ENCODE measurements at regions not wholly inside any gene's neighbourhood (a gene's known extent, or its start where the extent isn't known, plus 50 kb on each side); places are given as distances from the start of the nearest gene placed in this dataset.

- POLR2A ChIA-PET, result no interaction called here
- Histone ChIP-seq H3K36me3 (ENCODE audit: control insufficient read depth, insufficient read depth, low read length) (no peaks in the 10 kb centered on the region), H3K27me3 (ENCODE audit: control insufficient read depth, insufficient read depth, low read length) (no peaks in the 10 kb centered on the region), H3K4me3 (ENCODE audit: low read depth, low read length) (no peak overlapping the region)
- TF ChIP-seq CTCF (IDR thresholded peaks at IDR 0.05; ENCODE audit: insufficient read depth, low read depth, low read length), result no peak
- CTCF ChIA-PET, result no interaction called here
- no peak for DNase-seq (ENCODE audit: low read depth)
These were observed 122.4 kb upstream of the STX18 start for GRCh38 chr4:4664234-4664633.

GRCh38 chr4:4663028-4663427 lies 121.2 kb upstream of the STX18 start:
- no peak for TF ChIP-seq CTCF (IDR thresholded peaks at IDR 0.05; ENCODE audit: insufficient read depth, low read depth, low read length)
- POLR2A ChIA-PET, result no interaction called here
- Histone ChIP-seq H3K36me3 (ENCODE audit: control insufficient read depth, insufficient read depth, low read length) (no peaks in the 10 kb centered on the region), H3K4me3 (ENCODE audit: low read depth, low read length) (no peak overlapping the region), H3K27me3 (ENCODE audit: control insufficient read depth, insufficient read depth, low read length) (no peaks in the 10 kb centered on the region)
- no peak for DNase-seq (ENCODE audit: low read depth)
- CTCF ChIA-PET, result interaction anchor here (1.2 kb wide), 1 partner anchor 372 kb away, joined by 3 read pairs; no protein-coding TSS in a partner anchor

- no peak for TF ChIP-seq CTCF (IDR thresholded peaks at IDR 0.05; ENCODE audit: insufficient read depth, low read depth, low read length)
- no peaks in the 10 kb centered on the region for H3K36me3 ChIP-seq (ENCODE audit: control insufficient read depth, insufficient read depth, low read length)
- H3K4me3 ChIP-seq (ENCODE audit: low read depth, low read length), result no peak overlapping the region
- ChIA-PET CTCF (interaction anchor here (1.2 to 1.4 kb wide), 2 partner anchors 120 to 373 kb away, joined by 3 read pairs; no protein-coding TSS in a partner anchor), POLR2A (no interaction called here)
- no peaks in the 10 kb centered on the region for H3K27me3 ChIP-seq (ENCODE audit: control insufficient read depth, insufficient read depth, low read length)
- DNase-seq (ENCODE audit: low read depth), result no peak
These were observed 120.4 kb upstream of the STX18 start for GRCh38 chr4:4662230-4662629.

GRCh38 chr4:4659871-4660651 lies 118.2 kb upstream of the STX18 start:
- Histone ChIP-seq H3K4me3 (ENCODE audit: low read depth, low read length) (no peak overlapping the region), H3K36me3 (ENCODE audit: control insufficient read depth, insufficient read depth, low read length) (no peaks in the 10 kb centered on the region), H3K27me3 (ENCODE audit: control insufficient read depth, insufficient read depth, low read length) (no peaks in the 10 kb centered on the region)
- ChIA-PET POLR2A (no interaction called here), CTCF (interaction anchor here (1.1 to 1.4 kb wide), 3 partner anchors 8 to 33 kb away, joined by 3 to 4 read pairs (median 4); no protein-coding TSS in a partner anchor)
- DNase-seq (ENCODE audit: low read depth), result peak; percentile 66
- TF ChIP-seq CTCF (IDR thresholded peaks at IDR 0.05; ENCODE audit: insufficient read depth, low read depth, low read length), result no peak

- ChIA-PET POLR2A (no interaction called here), CTCF (no interaction called here)
- TF ChIP-seq CTCF (IDR thresholded peaks at IDR 0.05; ENCODE audit: insufficient read depth, low read depth, low read length), result no peak
- no peak overlapping the region for H3K4me3 ChIP-seq (ENCODE audit: low read depth, low read length)
- H3K36me3 ChIP-seq (ENCODE audit: control insufficient read depth, insufficient read depth, low read length), result no peaks in the 10 kb centered on the region
- DNase-seq (ENCODE audit: low read depth), result no peak
- no peaks in the 10 kb centered on the region for H3K27me3 ChIP-seq (ENCODE audit: control insufficient read depth, insufficient read depth, low read length)
These were observed 116.2 kb upstream of the STX18 start for GRCh38 chr4:4658052-4658451.
